ENCODE measurements at regions not wholly inside any gene's neighbourhood (a gene's known extent, or its start where the extent isn't known, plus 50 kb on each side); places are given as distances from the start of the nearest gene placed in this dataset.

GRCh38 chr22:49710746-49711145, 116.9 kb downstream of the BRD1 start:
- H2AFZ ChIP-seq (ENCODE audit: low read length), result no peak overlapping the region
- H3K4me2 ChIP-seq (ENCODE audit: low read length), result no peak overlapping the region
- TF ChIP-seq EZH2 (IDR thresholded peaks at IDR 0.05; ENCODE audit: low read length, unreplicated experiment), result no peak
- no peak for TF ChIP-seq EZH2phosphoT487 (IDR thresholded peaks at IDR 0.05; ENCODE audit: borderline replicate concordance, low read length)
- no peak for TF ChIP-seq CTCF (conservative IDR thresholded peaks at IDR 0.05; ENCODE audit: low read depth, low read length)
- no peak overlapping the region for H3K4me3 ChIP-seq (ENCODE audit: low read length)
- ChIA-PET POLR2A (ENCODE audit: unreplicated experiment) (no interaction called here), CTCF (no interaction called here)
- ATAC-seq (no peak), DNase-seq (no peak)
- no peaks in the 10 kb centered on the region for H3K36me3 ChIP-seq (ENCODE audit: low read depth, low read length)
- intact Hi-C loops (cut with micrococcal nuclease), result no loop called here
- H3K9ac ChIP-seq (ENCODE audit: low read length), result no peak overlapping the region
- no TSS peak for BruUV-seq (replicated peaks)
- H3K9me2 ChIP-seq (replicated peaks; ENCODE audit: low read length), result no peaks in the 10 kb centered on the region
- no peaks in the 10 kb centered on the region for H3K79me2 ChIP-seq (ENCODE audit: low read length)
- H3K4me1 ChIP-seq (ENCODE audit: insufficient read depth, low read length), result no peaks in the 10 kb centered on the region
- no peaks in the 10 kb centered on the region for H3K9me3 ChIP-seq (ENCODE audit: low read length)
- H4K20me1 ChIP-seq (ENCODE audit: low read length), result no peaks in the 10 kb centered on the region
- no peaks in the 10 kb centered on the region for H3F3A ChIP-seq (ENCODE audit: low read length, unreplicated experiment)
- no peak overlapping the region for H3K27ac ChIP-seq (ENCODE audit: low read length)
- H3K27me3 ChIP-seq (ENCODE audit: low read length), result peaks cover 23% of the 10 kb centered on the region

DNA sequence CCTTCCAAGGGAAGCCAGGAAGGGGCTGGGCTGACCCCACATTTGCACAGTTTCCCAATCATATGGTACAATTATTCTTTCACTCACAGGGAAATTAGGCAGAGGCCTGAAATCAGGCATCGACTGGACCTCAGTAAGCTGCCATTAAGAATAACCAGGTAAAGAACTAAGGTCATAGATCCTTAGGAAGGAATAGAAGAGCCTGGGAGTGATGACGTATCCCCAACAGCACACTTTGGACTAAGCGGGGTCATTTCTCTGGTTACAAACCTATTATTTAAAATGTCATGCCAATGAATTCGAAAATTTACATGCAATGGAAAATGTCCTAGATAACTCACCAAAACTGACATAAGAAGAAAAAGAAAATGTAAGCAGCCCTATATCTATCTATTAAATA, 118.2 kb downstream of the BRD1 start:
- no peak for ATAC-seq
- no peak overlapping the region for H3K27ac ChIP-seq (ENCODE audit: low read length)
- H3F3A ChIP-seq (ENCODE audit: low read length, unreplicated experiment), result no peaks in the 10 kb centered on the region
- no peaks in the 10 kb centered on the region for H3K4me1 ChIP-seq (ENCODE audit: insufficient read depth, low read length)
- no peak for TF ChIP-seq EZH2phosphoT487 (IDR thresholded peaks at IDR 0.05; ENCODE audit: borderline replicate concordance, low read length)
- TF ChIP-seq CTCF (conservative IDR thresholded peaks at IDR 0.05; ENCODE audit: low read depth, low read length), result no peak
- no peak for TF ChIP-seq EZH2 (IDR thresholded peaks at IDR 0.05; ENCODE audit: low read length, unreplicated experiment)
- no peaks in the 10 kb centered on the region for H3K9me2 ChIP-seq (replicated peaks; ENCODE audit: low read length)
- BruUV-seq (replicated peaks), result no TSS peak
- no peak overlapping the region for H2AFZ ChIP-seq (ENCODE audit: low read length)
- no peak overlapping the region for H3K9ac ChIP-seq (ENCODE audit: low read length)
- ChIA-PET POLR2A (ENCODE audit: unreplicated experiment) (no interaction called here), CTCF (no interaction called here)
- no peak for DNase-seq
- no peaks in the 10 kb centered on the region for H3K79me2 ChIP-seq (ENCODE audit: low read length)
- H3K36me3 ChIP-seq (ENCODE audit: low read depth, low read length), result no peaks in the 10 kb centered on the region
- H4K20me1 ChIP-seq (ENCODE audit: low read length), result no peaks in the 10 kb centered on the region
- intact Hi-C loops (cut with micrococcal nuclease), result no loop called here
- H3K4me3 ChIP-seq (ENCODE audit: low read length), result no peak overlapping the region
- H3K27me3 ChIP-seq (ENCODE audit: low read length), result peaks cover 34% of the 10 kb centered on the region
- H3K4me2 ChIP-seq (ENCODE audit: low read length), result no peak overlapping the region
- no peaks in the 10 kb centered on the region for H3K9me3 ChIP-seq (ENCODE audit: low read length)

- BruUV-seq (replicated peaks), result no TSS peak
- Histone ChIP-seq H3K9me2 (replicated peaks; ENCODE audit: low read length) (no peaks in the 10 kb centered on the region), H3K4me1 (ENCODE audit: insufficient read depth, low read length) (no peaks in the 10 kb centered on the region), H3F3A (ENCODE audit: low read length, unreplicated experiment) (no peaks in the 10 kb centered on the region), H3K27me3 (ENCODE audit: low read length) (peaks cover 32% of the 10 kb centered on the region), H3K36me3 (ENCODE audit: low read depth, low read length) (no peaks in the 10 kb centered on the region), H3K79me2 (ENCODE audit: low read length) (no peaks in the 10 kb centered on the region), H3K27ac (ENCODE audit: low read length) (no peak overlapping the region), H2AFZ (ENCODE audit: low read length) (no peak overlapping the region), H3K9ac (ENCODE audit: low read length) (no peak overlapping the region), H4K20me1 (ENCODE audit: low read length) (no peaks in the 10 kb centered on the region), H3K9me3 (ENCODE audit: low read length) (no peaks in the 10 kb centered on the region), H3K4me2 (ENCODE audit: low read length) (no peak overlapping the region), H3K4me3 (ENCODE audit: low read length) (no peak overlapping the region)
- intact Hi-C loops (cut with micrococcal nuclease), result no loop called here
- DNase-seq (no peak), ATAC-seq (no peak)
- ChIA-PET POLR2A (ENCODE audit: unreplicated experiment) (no interaction called here), CTCF (no interaction called here)
- TF ChIP-seq CTCF (conservative IDR thresholded peaks at IDR 0.05; ENCODE audit: low read depth, low read length) (no peak), EZH2 (IDR thresholded peaks at IDR 0.05; ENCODE audit: low read length, unreplicated experiment) (no peak), EZH2phosphoT487 (IDR thresholded peaks at IDR 0.05; ENCODE audit: borderline replicate concordance, low read length) (no peak)
Measured at GRCh38 chr22:49705972-49706352, 121.7 kb downstream of the BRD1 start.

Data from PC-3 (cell line).